ENCODE measurements at regions not wholly inside any gene's neighbourhood (a gene's known extent, or its start where the extent isn't known, plus 50 kb on each side); places are given as distances from the start of the nearest gene placed in this dataset.
A peak's percentile ranks its signal among the peaks of the same experiment; 100 is the strongest.

- DNase-seq (ENCODE audit: low read depth, low spot score), result no peak
- no peak for TF ChIP-seq EZH2 (IDR thresholded peaks at IDR 0.05; ENCODE audit: low read length)
- TF ChIP-seq, protein P1, sequence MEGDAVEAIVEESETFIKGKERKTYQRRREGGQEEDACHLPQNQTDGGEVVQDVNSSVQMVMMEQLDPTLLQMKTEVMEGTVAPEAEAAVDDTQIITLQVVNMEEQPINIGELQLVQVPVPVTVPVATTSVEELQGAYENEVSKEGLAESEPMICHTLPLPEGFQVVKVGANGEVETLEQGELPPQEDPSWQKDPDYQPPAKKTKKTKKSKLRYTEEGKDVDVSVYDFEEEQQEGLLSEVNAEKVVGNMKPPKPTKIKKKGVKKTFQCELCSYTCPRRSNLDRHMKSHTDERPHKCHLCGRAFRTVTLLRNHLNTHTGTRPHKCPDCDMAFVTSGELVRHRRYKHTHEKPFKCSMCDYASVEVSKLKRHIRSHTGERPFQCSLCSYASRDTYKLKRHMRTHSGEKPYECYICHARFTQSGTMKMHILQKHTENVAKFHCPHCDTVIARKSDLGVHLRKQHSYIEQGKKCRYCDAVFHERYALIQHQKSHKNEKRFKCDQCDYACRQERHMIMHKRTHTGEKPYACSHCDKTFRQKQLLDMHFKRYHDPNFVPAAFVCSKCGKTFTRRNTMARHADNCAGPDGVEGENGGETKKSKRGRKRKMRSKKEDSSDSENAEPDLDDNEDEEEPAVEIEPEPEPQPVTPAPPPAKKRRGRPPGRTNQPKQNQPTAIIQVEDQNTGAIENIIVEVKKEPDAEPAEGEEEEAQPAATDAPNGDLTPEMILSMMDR (optimal IDR thresholded peaks at IDR 0.05 in 1 of 3, IDR thresholded peaks at IDR 0.05 in 1 of 3, conservative IDR thresholded peaks at IDR 0.05 in 1 of 3; ENCODE audit: extremely low read depth in 1 of 3, insufficient read depth in 2 of 3, low read length in 3 of 3), result no peak
- H3K9ac ChIP-seq (ENCODE audit: control insufficient read depth, extremely low read depth, insufficient read depth, low read length), result no peak overlapping the region
- H3K79me2 ChIP-seq (ENCODE audit: control insufficient read depth, insufficient read depth, low read length), result no peaks in the 10 kb centered on the region
- no peak overlapping the region for H3K4me2 ChIP-seq (ENCODE audit: control insufficient read depth, extremely low read depth, insufficient read depth, low read depth, low read length)
- peak; percentile 5 for FAIRE-seq
- H2AFZ ChIP-seq (ENCODE audit: control insufficient read depth, low read length), result no peak overlapping the region
- no peaks in the 10 kb centered on the region for H3K4me1 ChIP-seq (ENCODE audit: control insufficient read depth, extremely low read depth, insufficient read depth, low read length)
- H3K27me3 ChIP-seq (ENCODE audit: control insufficient read depth, extremely low read depth, insufficient read depth, low read length), result no peaks in the 10 kb centered on the region
- dilution Hi-C loops (cut with MboI; ENCODE audit: extremely low pct_ligation_motif_present, low sequenced_read_pairs), result no loop called here
- H3K9me3 ChIP-seq (ENCODE audit: control insufficient read depth, low read depth, low read length), result no peaks in the 10 kb centered on the region
- no peaks in the 10 kb centered on the region for H3K36me3 ChIP-seq (ENCODE audit: control insufficient read depth in 2 of 2, extremely low read depth in 1 of 2, insufficient read depth in 2 of 2, low read length in 2 of 2)
- H4K20me1 ChIP-seq (ENCODE audit: control insufficient read depth, extremely low read depth, insufficient read depth, low read length), result no peaks in the 10 kb centered on the region
- no peak overlapping the region for H3K27ac ChIP-seq (ENCODE audit: control insufficient read depth, insufficient read depth, low read length)
- no peaks in the 10 kb centered on the region for H3K9me1 ChIP-seq (ENCODE audit: control insufficient read depth, extremely low read depth, insufficient read depth, low read length)
- no peak overlapping the region for H3K4me3 ChIP-seq (ENCODE audit: control insufficient read depth in 2 of 3, extremely low read depth in 1 of 3, insufficient read depth in 2 of 3, low read depth in 1 of 3, low read length in 3 of 3)
These were observed 423.3 kb downstream of the EFNA5 start for GRCh38 chr5:107247427-107247826.

GRCh38 chr5:107243220-107243579, 427.5 kb downstream of the EFNA5 start:
- Histone ChIP-seq H3K27me3 (ENCODE audit: control insufficient read depth, extremely low read depth, insufficient read depth, low read length) (no peaks in the 10 kb centered on the region), H3K9ac (ENCODE audit: control insufficient read depth, extremely low read depth, insufficient read depth, low read length) (no peak overlapping the region), H3K4me1 (ENCODE audit: control insufficient read depth, extremely low read depth, insufficient read depth, low read length) (no peaks in the 10 kb centered on the region), H3K4me3 (ENCODE audit: control insufficient read depth in 2 of 3, extremely low read depth in 1 of 3, insufficient read depth in 2 of 3, low read depth in 1 of 3, low read length in 3 of 3) (no peak overlapping the region), H3K4me2 (ENCODE audit: control insufficient read depth, extremely low read depth, insufficient read depth, low read depth, low read length) (no peak overlapping the region), H3K9me3 (ENCODE audit: control insufficient read depth, low read depth, low read length) (no peaks in the 10 kb centered on the region), H3K79me2 (ENCODE audit: control insufficient read depth, insufficient read depth, low read length) (no peaks in the 10 kb centered on the region), H3K36me3 (ENCODE audit: control insufficient read depth in 2 of 2, extremely low read depth in 1 of 2, insufficient read depth in 2 of 2, low read length in 2 of 2) (no peaks in the 10 kb centered on the region), H4K20me1 (ENCODE audit: control insufficient read depth, extremely low read depth, insufficient read depth, low read length) (no peaks in the 10 kb centered on the region), H3K9me1 (ENCODE audit: control insufficient read depth, extremely low read depth, insufficient read depth, low read length) (no peaks in the 10 kb centered on the region), H3K27ac (ENCODE audit: control insufficient read depth, insufficient read depth, low read length) (no peak overlapping the region), H2AFZ (ENCODE audit: control insufficient read depth, low read length) (no peak overlapping the region)
- DNase-seq (ENCODE audit: low read depth, low spot score), result no peak
- dilution Hi-C loops (cut with MboI; ENCODE audit: extremely low pct_ligation_motif_present, low sequenced_read_pairs), result no loop called here
- no peak for FAIRE-seq
- TF ChIP-seq EZH2 (IDR thresholded peaks at IDR 0.05; ENCODE audit: low read length), result no peak
- TF ChIP-seq, protein P1 (optimal IDR thresholded peaks at IDR 0.05 in 1 of 3, IDR thresholded peaks at IDR 0.05 in 1 of 3, conservative IDR thresholded peaks at IDR 0.05 in 1 of 3; ENCODE audit: extremely low read depth in 1 of 3, insufficient read depth in 2 of 3, low read length in 3 of 3), result no peak
